B cell (primary cell): ENCODE measurements at regions not wholly inside any gene's neighbourhood (a gene's known extent, or its start where the extent isn't known, plus 50 kb on each side); places are given as distances from the start of the nearest gene placed in this dataset.
"Not testable (repeated sequence)": the region's sequence is repeated elsewhere in the genome, so short reads cannot be mapped to it uniquely, and the experiment has no call there.

ENCODE experiments used
- ATAC-seq: fragments of 200-7000 bp; cut with Tn5 transposase; one replicate; pipeline ENCODE4 v1.10.0; 2021; ENCODE audit warnings: low read depth, mild to moderate bottlenecking, moderate number of reproducible peaks, moderate library complexity
- CTCF ChIA-PET: fragments of 350-600 bp; sonication (Branson Sonifier 250); formaldehyde crosslinking; loops from one replicate; lab custom pipeline; 2021; ENCODE audit warnings: antibody characterized with exemption, inconsistent platforms; lab: Charles Lee
- POLR2A ChIA-PET: fragments of 350-600 bp; sonication (Branson Sonifier 250); formaldehyde crosslinking; loops from one replicate; lab custom pipeline; 2021; ENCODE audit warnings: antibody characterized with exemption; lab: Charles Lee
- DNase-seq: peaks from one replicate; pipeline ENCODE4 v3.0.0; 2013
- H2AFZ ChIP-seq: 2 replicates; pipeline ENCODE4 v1.6.1; 2012; ENCODE audit warnings: mild to moderate bottlenecking, low read depth, low read length; ENCODE audit not compliant: insufficient read depth, poor library complexity, severe bottlenecking
- H3K27ac ChIP-seq, 2 donors: 1 replicate in 1 of 2; 2 replicates in 1 of 2; pipeline ENCODE4 v1.5.1; 2012 to 2013; ENCODE audit warnings: low read length in 2 of 2, mild to moderate bottlenecking in 2 of 2, moderate library complexity in 1 of 2
- H3K27me3 ChIP-seq, 4 experiments: fragments of 200-600 bp in 1 of 4; sonication (generic) in 1 of 4; replicated peaks in 1 of 4; 1 replicate in 2 of 4; 2 replicates in 2 of 4; pipeline versions ENCODE4 v1.6.1 to v1.7.0; 2013 to 2016; ENCODE audit warnings: low read length in 3 of 4, mild to moderate bottlenecking in 2 of 4, mixed read lengths in 1 of 4, moderate library complexity in 1 of 4; ENCODE audit not compliant: insufficient read depth in 4 of 4, control insufficient read depth in 3 of 4; ENCODE audit errors: control extremely low read depth in 1 of 4
- H3K36me3 ChIP-seq, 2 experiments: replicated peaks in 1 of 2; 1 replicate in 1 of 2; 2 replicates in 1 of 2; pipeline versions ENCODE4 v1.6.1 to v1.7.1; 2013; ENCODE audit warnings: low read length in 1 of 2; ENCODE audit not compliant: insufficient read depth in 2 of 2, control insufficient read depth in 1 of 2; ENCODE audit errors: control extremely low read depth in 1 of 2, extremely low read depth in 1 of 2
- H3K4me1 ChIP-seq, 2 donors: fragments of 200-600 bp in 1 of 2; sonication (generic) in 1 of 2; 1 replicate in 1 of 2; 2 replicates in 1 of 2; pipeline versions ENCODE4 v1.5.1 to v1.6.1; 2013 to 2017; ENCODE audit warnings: low read length in 2 of 2; ENCODE audit not compliant: control insufficient read depth in 2 of 2, insufficient read depth in 2 of 2
- H3K4me2 ChIP-seq: replicated peaks from 2 replicates; pipeline ENCODE3; 2012; ENCODE audit warnings: mild to moderate bottlenecking, low read depth, low read length; ENCODE audit not compliant: poor library complexity, severe bottlenecking
- H3K4me3 ChIP-seq, 5 experiments: fragments of 200-600 bp in 1 of 5; sonication (generic) in 1 of 5; 1 replicate in 3 of 5; 2 replicates in 2 of 5; pipeline versions ENCODE4 v1.5.1 to v1.7.0; 2011 to 2016; ENCODE audit warnings: low read length in 4 of 5, mild to moderate bottlenecking in 4 of 5, low read depth in 2 of 5, control low read depth in 1 of 5, moderate library complexity in 1 of 5; ENCODE audit not compliant: insufficient read depth in 1 of 5; ENCODE audit errors: control extremely low read depth in 1 of 5, extremely low read depth in 1 of 5
- H3K79me2 ChIP-seq: fragments of 200-600 bp; sonication (generic); one replicate; pipeline ENCODE4 v1.6.0; 2016; ENCODE audit warnings: low read length; ENCODE audit not compliant: control insufficient read depth, insufficient read depth
- H3K9ac ChIP-seq: fragments of 200-600 bp; sonication (generic); 2 replicates; pipeline ENCODE4 v1.6.1; 2017; ENCODE audit warnings: mild to moderate bottlenecking, low read length, moderate library complexity
- H3K9me3 ChIP-seq, 3 donors: one replicate each; pipeline versions ENCODE4 v1.6.1 to v1.7.1; 2013; ENCODE audit warnings: low read length in 2 of 3; ENCODE audit not compliant: control insufficient read depth in 2 of 3, insufficient read depth in 1 of 3; ENCODE audit errors: control extremely low read depth in 1 of 3
- H4K20me1 ChIP-seq: 2 replicates; pipeline ENCODE4 v1.6.0; 2012; ENCODE audit warnings: mild to moderate bottlenecking, low read length; ENCODE audit not compliant: insufficient read depth, control insufficient read depth, poor library complexity, severe bottlenecking
- H3K27ac Mint-ChIP-seq: one replicate; pipeline ENCODE4 v1.8.0; 2021; ENCODE audit warnings: mixed read lengths
- H3K27me3 Mint-ChIP-seq: one replicate; pipeline ENCODE4 v1.8.0; 2021; ENCODE audit warnings: mixed read lengths
- H3K4me1 Mint-ChIP-seq: one replicate; pipeline ENCODE4 v1.8.0; 2021; ENCODE audit warnings: mixed read lengths
- H3K4me3 Mint-ChIP-seq: one replicate; pipeline ENCODE4 v1.8.0; 2021; ENCODE audit warnings: mixed read lengths
- H3K9me3 Mint-ChIP-seq: one replicate; pipeline ENCODE4 v1.8.0; 2022; ENCODE audit warnings: mixed read lengths; ENCODE audit not compliant: insufficient read depth
- CTCF ChIP-seq: fragments of 200-600 bp; IDR thresholded peaks from one replicate; pipeline ENCODE4 v1.8.0; 2022; ENCODE audit warnings: antibody characterized with exemption, mild to moderate bottlenecking
- EZH2 ChIP-seq: IDR thresholded peaks from 2 replicates; pipeline ENCODE4 v1.6.1; 2012; ENCODE audit warnings: borderline replicate concordance, low read depth, mild to moderate bottlenecking, moderate library complexity, low read length; ENCODE audit not compliant: insufficient read depth, poor library complexity, severe bottlenecking
- WGBS: methylation state at CpG from one replicate; pipeline ENCODE4 v1.1.5; 2013; ENCODE audit warnings: missing lambda C conversion rate; ENCODE audit not compliant: insufficient coverage; 5-methylcytosine and 5-hydroxymethylcytosine counted together
- intact Hi-C: fragments of 100-400 bp; cut with micrococcal nuclease; formaldehyde crosslinking; loops from one replicate; pipeline ENCODE4 v1.10.0; 2022

- Histone ChIP-seq H2AFZ (no peak overlapping the region), H3K9ac (no peak overlapping the region), H3K79me2 (no peaks in the 10 kb centered on the region), H3K27ac (no peak overlapping the region), H3K36me3 (no peaks in the 10 kb centered on the region), H3K4me1 (no peaks in the 10 kb centered on the region), H4K20me1 (no peaks in the 10 kb centered on the region), H3K4me3 (no peak overlapping the region), H3K9me3 (peaks cover 0 to 10% (median 0%) of the 10 kb centered on the region in 3 donors), H3K4me2 (no peak overlapping the region), H3K27me3 (peaks cover 0 to 4% (median 0%) of the 10 kb centered on the region in 4 experiments)
- H3K9me3 Mint-ChIP-seq, result peaks cover 6% of the 10 kb centered on the region
- H3K4me1 Mint-ChIP-seq, result no peaks in the 10 kb centered on the region
- POLR2A ChIA-PET, result no interaction called here
- H3K27ac Mint-ChIP-seq, result no peak overlapping the region
- intact Hi-C loops, result no loop called here
- TF ChIP-seq EZH2 (no peak), CTCF (no peak)
- H3K4me3 Mint-ChIP-seq, result no peak overlapping the region
- H3K27me3 Mint-ChIP-seq, result no peaks in the 10 kb centered on the region
- CTCF ChIA-PET, result no interaction called here
- DNase-seq (no peak), ATAC-seq (no peak)
- 43% methylated on average over 1 of the region's 1 CpG for WGBS
Observed at GRCh38 chr1:65650682-65651081, 142.0 kb upstream of the PDE4B start.

- DNase-seq, H3K79me2 ChIP-seq, H3K4me3 ChIP-seq, H3K27me3 Mint-ChIP-seq, H2AFZ ChIP-seq, H3K4me1 ChIP-seq, ATAC-seq, H3K36me3 ChIP-seq, H3K4me1 Mint-ChIP-seq, H3K27ac ChIP-seq, H3K4me2 ChIP-seq, H3K27me3 ChIP-seq, H4K20me1 ChIP-seq, POLR2A ChIA-PET, CTCF ChIA-PET, H3K9me3 Mint-ChIP-seq, H3K4me3 Mint-ChIP-seq, H3K27ac Mint-ChIP-seq, H3K9ac ChIP-seq, intact Hi-C loops: not testable (repeated sequence)
- H3K9me3 ChIP-seq, result peaks cover 0 to 10% (median 0%) of the 10 kb centered on the region in 3 donors
- 80% methylated on average over 1 of the region's 2 CpGs for WGBS
Observed at GRCh38 chr1:65654526-65654925, 138.2 kb upstream of the PDE4B start.

- H3K4me3 ChIP-seq, H3K79me2 ChIP-seq, CTCF ChIA-PET, intact Hi-C loops, DNase-seq, H3K4me1 ChIP-seq, H3K9me3 Mint-ChIP-seq, H3K27ac ChIP-seq, H3K9me3 ChIP-seq, H3K36me3 ChIP-seq, H3K4me2 ChIP-seq, H3K27ac Mint-ChIP-seq, H3K4me3 Mint-ChIP-seq, H3K27me3 ChIP-seq, ATAC-seq, H2AFZ ChIP-seq, POLR2A ChIA-PET, H3K27me3 Mint-ChIP-seq, H4K20me1 ChIP-seq, H3K9ac ChIP-seq, H3K4me1 Mint-ChIP-seq: not testable (repeated sequence)
- no CpG with 5 or more reads among the region's 2 CpGs for WGBS
Observed at GRCh38 chr1:65657609-65658008, 135.1 kb upstream of the PDE4B start.
